Liver (tissue), 8 donors: ENCODE measurements at regions not wholly inside any gene's neighbourhood (a gene's known extent, or its start where the extent isn't known, plus 50 kb on each side); places are given as distances from the start of the nearest gene placed in this dataset.
A peak's percentile ranks its signal among the peaks of the same experiment; 100 is the strongest.

ENCODE experiments used
- DNase-seq: peaks from one replicate; pipeline ENCODE4 v3.0.0-alpha.2; 2017; ENCODE audit warnings: low spot score
- H3K27ac ChIP-seq, 2 donors: one replicate each; pipeline ENCODE4 v1.7.0; 2013; ENCODE audit warnings: inconsistent platforms in 2 of 2, low read length in 2 of 2, control low read depth in 1 of 2, low read depth in 1 of 2, mild to moderate bottlenecking in 1 of 2
- H3K27me3 ChIP-seq, 4 donors: one replicate each; pipeline versions ENCODE4 v1.6.1 to v1.7.0; 2013; ENCODE audit warnings: low read length in 3 of 4, inconsistent platforms in 1 of 4, mild to moderate bottlenecking in 1 of 4, moderate library complexity in 1 of 4; ENCODE audit not compliant: control insufficient read depth in 4 of 4, insufficient read depth in 4 of 4
- H3K36me3 ChIP-seq, 4 donors: one replicate each; pipeline versions ENCODE4 v1.6.1 to v1.7.0; 2013; ENCODE audit warnings: low read length in 3 of 4, mild to moderate bottlenecking in 3 of 4, low read depth in 1 of 4, moderate library complexity in 1 of 4; ENCODE audit not compliant: control insufficient read depth in 4 of 4, insufficient read depth in 3 of 4
- H3K4me1 ChIP-seq, 4 donors: one replicate each; pipeline versions ENCODE4 v1.6.1 to v1.7.0; 2013; ENCODE audit warnings: low read length in 3 of 4, mild to moderate bottlenecking in 3 of 4, moderate library complexity in 1 of 4; ENCODE audit not compliant: control insufficient read depth in 4 of 4, insufficient read depth in 4 of 4
- H3K4me3 ChIP-seq, 3 donors: one replicate each; pipeline versions ENCODE4 v1.6.1 to v1.7.0; 2013; ENCODE audit warnings: low read length in 3 of 3, control low read depth in 1 of 3, low read depth in 1 of 3, mild to moderate bottlenecking in 1 of 3
- H3K9ac ChIP-seq, 2 donors: one replicate each; pipeline ENCODE4 v1.7.0; 2013; ENCODE audit warnings: low read length in 2 of 2, mild to moderate bottlenecking in 2 of 2, moderate library complexity in 2 of 2, control low read depth in 1 of 2, low read depth in 1 of 2
- H3K9me3 ChIP-seq, 4 donors: one replicate each; pipeline versions ENCODE4 v1.6.1 to v1.7.0; 2013; ENCODE audit warnings: low read length in 3 of 4; ENCODE audit not compliant: control insufficient read depth in 4 of 4
- CTCF ChIP-seq: fragments of 150-350 bp; IDR thresholded peaks from 2 replicates; pipeline ENCODE4 v1.5.1; 2017; ENCODE audit warnings: improper control_type of control experiment, low read depth, low read length; ENCODE audit not compliant: missing input control
- EGR1 ChIP-seq, 2 donors: IDR thresholded peaks; 2 replicates each; pipeline ENCODE4 v1.6.1; 2016 to 2018; ENCODE audit warnings: antibody characterized with exemption in 2 of 2, low read depth in 2 of 2
- FOXA1 ChIP-seq: IDR thresholded peaks from 2 replicates; pipeline ENCODE4 v1.6.1; 2016; ENCODE audit warnings: antibody characterized with exemption
- HNF4A ChIP-seq, 2 donors: conservative IDR thresholded peaks; 2 replicates each; pipeline ENCODE4 v1.6.1; 2016; ENCODE audit warnings: antibody characterized with exemption in 2 of 2, mild to moderate bottlenecking in 2 of 2
- JUND ChIP-seq, 2 donors: IDR thresholded peaks; 2 replicates each; pipeline ENCODE4 v1.6.1; 2016; ENCODE audit warnings: antibody characterized with exemption in 2 of 2
- MAX ChIP-seq: IDR thresholded peaks from 2 replicates; pipeline ENCODE4 v1.6.1; 2016; ENCODE audit warnings: antibody characterized with exemption
- NR2F2 ChIP-seq: IDR thresholded peaks from 2 replicates; pipeline ENCODE4 v1.6.1; 2016; ENCODE audit warnings: antibody characterized with exemption
- RAD21 ChIP-seq, 2 donors: IDR thresholded peaks; 2 replicates each; pipeline ENCODE4 v1.6.1; 2016; ENCODE audit warnings: antibody characterized with exemption in 2 of 2, mild to moderate bottlenecking in 2 of 2
- REST ChIP-seq: IDR thresholded peaks from 2 replicates; pipeline ENCODE4 v1.6.1; 2016; ENCODE audit warnings: antibody characterized with exemption, mild to moderate bottlenecking
- RXRA ChIP-seq, 2 donors: IDR thresholded peaks; 2 replicates each; pipeline ENCODE4 v1.6.1; 2017 to 2018; ENCODE audit warnings: antibody characterized with exemption in 2 of 2, mild to moderate bottlenecking in 1 of 2
- SP1 ChIP-seq: IDR thresholded peaks from 2 replicates; pipeline ENCODE4 v1.6.1; 2018; ENCODE audit warnings: antibody characterized with exemption, mild to moderate bottlenecking
- TAF1 ChIP-seq: conservative IDR thresholded peaks from 2 replicates; pipeline ENCODE4 v1.6.1; 2016; ENCODE audit warnings: antibody characterized with exemption, mild to moderate bottlenecking
- YY1 ChIP-seq: IDR thresholded peaks from 2 replicates; pipeline ENCODE4 v1.6.1; 2016; ENCODE audit warnings: antibody characterized with exemption, mild to moderate bottlenecking
- WGBS: extraction: QIAGEN DNeasy Blood & Tissue Kit; methylation state at CpG from one replicate; pipeline ENCODE4 v1.1.7; 2013; 5-methylcytosine and 5-hydroxymethylcytosine counted together
- TF ChIP-seq, protein P1 (sequence below): IDR thresholded peaks from 2 replicates; pipeline ENCODE4 v1.6.1; 2016; ENCODE audit warnings: antibody characterized with exemption
- donor health status: healthy.
- donor health status: healthy.
- donor health status: healthy.
- donor health status: healthy.
- donor health status: healthy.

GRCh38 chr9:87340391-87340790, 157.3 kb upstream of the DAPK1 start:
- H3K9me3 ChIP-seq: no peaks in the 10 kb centered on the region
- no peak for DNase-seq
- H3K27me3 ChIP-seq: no peaks in the 10 kb centered on the region
- WGBS: 95% methylated on average over 4 of the region's 4 CpGs
- no peak overlapping the region for H3K27ac ChIP-seq
- H3K4me3 ChIP-seq: no peak overlapping the region
- H3K36me3 ChIP-seq: no peaks in the 10 kb centered on the region
- peaks cover 0 to 14% (median 10%) of the 10 kb centered on the region in 4 donors for H3K4me1 ChIP-seq
- H3K9ac ChIP-seq: no peak overlapping the region
- TF ChIP-seq REST: no peak
- no peak for TF ChIP-seq YY1
- no peak for TF ChIP-seq MAX
- TF ChIP-seq TAF1: no peak
- no peak for TF ChIP-seq NR2F2
- TF ChIP-seq, protein P1, sequence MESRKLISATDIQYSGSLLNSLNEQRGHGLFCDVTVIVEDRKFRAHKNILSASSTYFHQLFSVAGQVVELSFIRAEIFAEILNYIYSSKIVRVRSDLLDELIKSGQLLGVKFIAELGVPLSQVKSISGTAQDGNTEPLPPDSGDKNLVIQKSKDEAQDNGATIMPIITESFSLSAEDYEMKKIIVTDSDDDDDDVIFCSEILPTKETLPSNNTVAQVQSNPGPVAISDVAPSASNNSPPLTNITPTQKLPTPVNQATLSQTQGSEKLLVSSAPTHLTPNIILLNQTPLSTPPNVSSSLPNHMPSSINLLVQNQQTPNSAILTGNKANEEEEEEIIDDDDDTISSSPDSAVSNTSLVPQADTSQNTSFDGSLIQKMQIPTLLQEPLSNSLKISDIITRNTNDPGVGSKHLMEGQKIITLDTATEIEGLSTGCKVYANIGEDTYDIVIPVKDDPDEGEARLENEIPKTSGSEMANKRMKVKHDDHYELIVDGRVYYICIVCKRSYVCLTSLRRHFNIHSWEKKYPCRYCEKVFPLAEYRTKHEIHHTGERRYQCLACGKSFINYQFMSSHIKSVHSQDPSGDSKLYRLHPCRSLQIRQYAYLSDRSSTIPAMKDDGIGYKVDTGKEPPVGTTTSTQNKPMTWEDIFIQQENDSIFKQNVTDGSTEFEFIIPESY: no peak
- no peak for TF ChIP-seq RAD21 (IDR thresholded peaks at IDR 0.05)
- TF ChIP-seq JUND (IDR thresholded peaks at IDR 0.05): no peak
- no peak for TF ChIP-seq CTCF
- TF ChIP-seq EGR1 (IDR thresholded peaks at IDR 0.05; ENCODE audit: low read depth in 2 of 2): no peak
- no peak for TF ChIP-seq SP1
- TF ChIP-seq FOXA1: no peak
- TF ChIP-seq HNF4A (conservative IDR thresholded peaks at IDR 0.05): no peak

DNA sequence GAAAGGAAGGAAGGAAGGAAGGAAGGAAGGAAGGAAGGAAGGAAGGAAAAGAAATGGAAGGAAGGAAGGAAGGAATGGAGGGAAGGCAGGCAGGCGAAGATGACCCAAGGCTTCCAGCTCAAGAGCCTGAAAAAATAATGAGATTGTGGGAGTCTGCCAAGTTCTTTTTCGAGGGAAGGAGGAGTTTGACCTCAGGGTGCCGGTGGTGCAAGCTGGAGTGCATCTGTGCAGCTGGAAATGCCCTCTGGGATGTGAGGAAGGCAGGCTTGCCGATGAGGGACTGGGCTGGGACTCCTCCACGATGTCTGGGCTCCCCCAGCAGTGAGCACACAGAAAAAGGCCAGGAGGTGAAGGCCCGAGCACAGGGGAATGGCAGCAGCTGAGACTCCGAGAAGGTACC, 154.9 kb upstream of the DAPK1 start:
- no peaks in the 10 kb centered on the region for H3K9me3 ChIP-seq
- 41% methylated on average over 7 of the region's 7 CpGs for WGBS
- DNase-seq: no peak

More for the DNA sequence above, 154.9 kb upstream of the DAPK1 start:
- H3K27ac ChIP-seq: no peak overlapping the region
- no peaks in the 10 kb centered on the region for H3K27me3 ChIP-seq
- peaks cover 0 to 7% (median under 1%) of the 10 kb centered on the region in 4 donors for H3K4me1 ChIP-seq
- TF ChIP-seq REST (no peak), TAF1 (no peak), HNF4A (conservative IDR thresholded peaks at IDR 0.05) (peak; percentile 7 to 40), RXRA (IDR thresholded peaks at IDR 0.05) (peak; percentile 19 to 36), NR2F2 (peak; percentile 91), RAD21 (IDR thresholded peaks at IDR 0.05) (peak in 1 of 2 donors; percentile 48), FOXA1 (no peak)
- H3K9ac ChIP-seq: no peak overlapping the region
- H3K4me3 ChIP-seq: no peak overlapping the region
- no peaks in the 10 kb centered on the region for H3K36me3 ChIP-seq
